ENCODE measurements at regions not wholly inside any gene's neighbourhood (a gene's known extent, or its start where the extent isn't known, plus 50 kb on each side); places are given as distances from the start of the nearest gene placed in this dataset.

- TF ChIP-seq POLR2A (IDR thresholded peaks at IDR 0.05) (no peak), CTCF (IDR thresholded peaks at IDR 0.05) (no peak)
Measured at GRCh38 chr9:106677830-106678229, 185.1 kb upstream of the ZNF462 start.
